Left kidney (tissue), 1 donor: ENCODE measurements at regions not wholly inside any gene's neighbourhood (a gene's known extent, or its start where the extent isn't known, plus 50 kb on each side); places are given as distances from the start of the nearest gene placed in this dataset.

Experiments used
- DNase-seq: peaks from one replicate; pipeline ENCODE4 v3.0.0-alpha.2; 2013

GRCh38 chr13:76795701-76796695, 90.2 kb downstream of the KCTD12 start:
- no peak for DNase-seq

GRCh38 chr13:76792731-76793347, 93.4 kb downstream of the KCTD12 start:
- no peak for DNase-seq

- DNase-seq = no peak
Measured at GRCh38 chr13:76790980-76791819, 95.0 kb downstream of the KCTD12 start.

GRCh38 chr13:76790526-76790925, 95.7 kb downstream of the KCTD12 start:
- DNase-seq = no peak

GRCh38 chr13:76783798-76784197, 102.4 kb downstream of the KCTD12 start:
- DNase-seq = no peak

- no peak for DNase-seq
Measured at GRCh38 chr13:76778853-76779252, 107.4 kb downstream of the KCTD12 start.

GRCh38 chr13:76777096-76777495, 109.1 kb downstream of the KCTD12 start:
- DNase-seq = no peak

GRCh38 chr13:76775088-76775740, 111.0 kb downstream of the KCTD12 start:
- DNase-seq = no peak

GRCh38 chr13:76773448-76774094, 112.6 kb downstream of the KCTD12 start:
- peak; percentile 51 for DNase-seq

- DNase-seq = no peak
Measured at GRCh38 chr13:76772241-76772640, 114.0 kb downstream of the KCTD12 start.

GRCh38 chr13:76769271-76769791, 116.9 kb downstream of the KCTD12 start:
- DNase-seq = no peak

GRCh38 chr13:76768384-76768783, 117.8 kb downstream of the KCTD12 start:
- no peak for DNase-seq

- DNase-seq = no peak
Measured at GRCh38 chr13:76764916-76765315, 121.3 kb downstream of the KCTD12 start.

GRCh38 chr13:76764429-76764828, 121.8 kb downstream of the KCTD12 start:
- no peak for DNase-seq

GRCh38 chr13:76762721-76763120, 123.5 kb downstream of the KCTD12 start:
- DNase-seq = no peak

- DNase-seq = no peak
Measured at GRCh38 chr13:76759877-76760276, 126.3 kb downstream of the KCTD12 start.

- DNase-seq = no peak
Measured at GRCh38 chr13:76758738-76759137, 127.5 kb downstream of the KCTD12 start.

- no peak for DNase-seq
Measured at GRCh38 chr13:76758257-76758656, 127.9 kb downstream of the KCTD12 start.

GRCh38 chr13:76756451-76756850, 129.8 kb downstream of the KCTD12 start:
- DNase-seq = no peak

- no peak for DNase-seq
Measured at GRCh38 chr13:76754414-76754813, 131.8 kb downstream of the KCTD12 start.

GRCh38 chr13:76751278-76751677, 134.9 kb downstream of the KCTD12 start:
- no peak for DNase-seq
